Endothelial cell of umbilical vein (primary cell): ENCODE measurements at regions not wholly inside any gene's neighbourhood (a gene's known extent, or its start where the extent isn't known, plus 50 kb on each side); places are given as distances from the start of the nearest gene placed in this dataset.

Source experiments
- BruUV-seq: library from RNA; stranded (reverse); fragments of 400-500 nt; replicated peaks from 2 replicates; lab custom pipeline; 2021; lab: Mats Ljungman, UMichigan
- CTCF ChIA-PET: fragments of 300-600, 350-600 bp; sonication (Branson Sonifier 250); formaldehyde crosslinking; loops from one replicate; lab custom pipeline; 2021; ENCODE audit warnings: antibody characterized with exemption, inconsistent platforms; lab: Charles Lee
- POLR2A ChIA-PET: fragments of 300-600, 350-600 bp; sonication (Branson Sonifier 250); formaldehyde crosslinking; loops from one replicate; lab custom pipeline; 2021; ENCODE audit warnings: antibody characterized with exemption, inconsistent platforms; lab: Charles Lee
- DNase-seq: peaks from one replicate; pipeline ENCODE4 v3.0.0-alpha.2; 2011; ENCODE audit warnings: low read depth, low spot score
- FAIRE-seq: peaks from 2 replicates; lab custom pipeline; 2011; peaks lifted over from hg19 to GRCh38; lab: Jason Lieb, UNC
- H2AFZ ChIP-seq: 2 replicates; pipeline ENCODE4 v1.6.0; 2012; ENCODE audit warnings: low read depth, low read length, control low read depth, inconsistent platforms
- H3K27ac ChIP-seq: 2 replicates; pipeline ENCODE4 v1.5.1; 2011; ENCODE audit warnings: low read depth, mild to moderate bottlenecking, control low read depth, low read length, moderate library complexity; ENCODE audit not compliant: insufficient read depth
- H3K27me3 ChIP-seq, 2 experiments: 2 replicates each; pipeline versions ENCODE4 v1.6.0 to v1.6.1; 2011; ENCODE audit warnings: low read length in 2 of 2, mixed read lengths in 1 of 2; ENCODE audit not compliant: control insufficient read depth in 2 of 2, insufficient read depth in 2 of 2
- H3K36me3 ChIP-seq, 2 experiments: 2 replicates in 1 of 2; 3 replicates in 1 of 2; pipeline ENCODE4 v1.5.1; 2011; ENCODE audit warnings: low read length in 2 of 2, mild to moderate bottlenecking in 1 of 2, moderate library complexity in 1 of 2; ENCODE audit not compliant: control insufficient read depth in 2 of 2, insufficient read depth in 2 of 2; ENCODE audit errors: extremely low read depth in 1 of 2
- H3K4me1 ChIP-seq: 3 replicates; pipeline ENCODE4 v1.5.1; 2011; ENCODE audit warnings: mild to moderate bottlenecking, low read length; ENCODE audit not compliant: control insufficient read depth, insufficient read depth; ENCODE audit errors: extremely low read depth
- H3K4me2 ChIP-seq: 2 replicates; pipeline ENCODE4 v1.6.1; 2011; ENCODE audit warnings: low read length, control low read depth, mixed read lengths; ENCODE audit not compliant: insufficient read depth
- H3K4me3 ChIP-seq, 3 experiments: fragments of 200-600 bp in 1 of 3; sonication (generic), shearing (Covaris generic) in 1 of 3; replicated peaks in 1 of 3; 2 replicates each; pipeline ENCODE4 v1.5.1; 2011 to 2016; ENCODE audit warnings: control low read depth in 3 of 3, low read length in 3 of 3, mild to moderate bottlenecking in 2 of 3, inconsistent platforms in 1 of 3, low read depth in 1 of 3, moderate library complexity in 1 of 3; ENCODE audit not compliant: insufficient read depth in 1 of 3
- H3K79me2 ChIP-seq: 2 replicates; pipeline ENCODE4 v1.6.0; 2012; ENCODE audit warnings: low read length, inconsistent platforms; ENCODE audit not compliant: control insufficient read depth, insufficient read depth
- H3K9ac ChIP-seq: replicated peaks from 2 replicates; pipeline ENCODE3; 2011; ENCODE audit warnings: low read length, control low read depth; ENCODE audit not compliant: insufficient read depth; ENCODE audit errors: extremely low read depth
- H3K9me1 ChIP-seq: replicated peaks from 3 replicates; pipeline ENCODE4 v1.6.0; 2011; ENCODE audit warnings: mild to moderate bottlenecking, low read length; ENCODE audit not compliant: control insufficient read depth, insufficient read depth; ENCODE audit errors: extremely low read depth
- H3K9me3 ChIP-seq: replicated peaks from 2 replicates; pipeline ENCODE4 v1.5.1; 2012; ENCODE audit warnings: low read length, inconsistent platforms; ENCODE audit not compliant: control insufficient read depth, insufficient read depth
- H4K20me1 ChIP-seq: replicated peaks from 2 replicates; pipeline ENCODE3; 2011; ENCODE audit warnings: mild to moderate bottlenecking, low read length; ENCODE audit not compliant: control insufficient read depth, insufficient read depth; ENCODE audit errors: extremely low read depth
- EZH2 ChIP-seq: IDR thresholded peaks from 2 replicates; pipeline ENCODE4 v1.6.1; 2012; ENCODE audit warnings: borderline replicate concordance, low read depth, mild to moderate bottlenecking, moderate library complexity, low read length, inconsistent platforms; ENCODE audit not compliant: severe bottlenecking
- FOS ChIP-seq: IDR thresholded peaks from 2 replicates; pipeline ENCODE4 v1.6.1; 2011; ENCODE audit warnings: mild to moderate bottlenecking, low read length, moderate library complexity, borderline replicate concordance; ENCODE audit not compliant: insufficient read depth
- GATA2 ChIP-seq: IDR thresholded peaks from 2 replicates; pipeline ENCODE4 v1.7.0; 2011; ENCODE audit warnings: low read depth, mild to moderate bottlenecking, moderate library complexity, mixed read lengths, low read length; ENCODE audit not compliant: insufficient read length, insufficient read depth
- JUN ChIP-seq: IDR thresholded peaks from 2 replicates; pipeline ENCODE4 v1.6.1; 2011; ENCODE audit warnings: borderline replicate concordance, low read depth; ENCODE audit not compliant: insufficient read length, insufficient read depth
- MYC ChIP-seq: IDR thresholded peaks from one replicate; pipeline ENCODE4 v1.6.1; 2011; ENCODE audit warnings: mild to moderate bottlenecking, low read depth, low read length
- POLR2A ChIP-seq: IDR thresholded peaks from 2 replicates; pipeline ENCODE4 v1.6.1; 2012; ENCODE audit warnings: low read depth, mild to moderate bottlenecking, control low read depth, low read length
- POLR2AphosphoS5 ChIP-seq: IDR thresholded peaks from 2 replicates; pipeline ENCODE4 v1.6.1; 2012; ENCODE audit warnings: low read depth, mild to moderate bottlenecking, control low read depth, low read length, moderate library complexity; ENCODE audit not compliant: insufficient read depth
- dilution Hi-C: fragments of 300-500 bp; cut with MboI; formaldehyde crosslinking; loops from one replicate; pipeline ENCODE4 v1.15.0; 2019; ENCODE audit warnings: low sequenced_read_pairs; ENCODE audit not compliant: extremely low pct_ligation_motif_present
- intact Hi-C: fragments of 100-400 bp; cut with micrococcal nuclease; formaldehyde crosslinking; loops from one replicate; pipeline ENCODE4 v1.10.0; 2022
- TF ChIP-seq, protein P1 (sequence below): IDR thresholded peaks from 2 replicates; pipeline ENCODE4 v1.6.1; 2011; ENCODE audit not compliant: insufficient read depth, insufficient read length
- TF ChIP-seq, protein P2 (sequence below), 2 donors: IDR thresholded peaks; 1 replicate in 1 of 2; 2 replicates in 1 of 2; pipeline ENCODE4 v1.5.1; 2011; ENCODE audit warnings: low read length in 2 of 2, mild to moderate bottlenecking in 2 of 2, moderate library complexity in 2 of 2, control low read depth in 1 of 2, inconsistent platforms in 1 of 2, low read depth in 1 of 2; ENCODE audit not compliant: insufficient read depth in 1 of 2; ENCODE audit errors: extremely low read depth in 1 of 2

GRCh38 chr5:114678778-114679177, 316.9 kb downstream of the KCNN2 start:
- Histone ChIP-seq H3K4me3 (no peak overlapping the region), H3K4me1 (no peaks in the 10 kb centered on the region), H2AFZ (no peak overlapping the region), H4K20me1 (no peaks in the 10 kb centered on the region), H3K79me2 (no peaks in the 10 kb centered on the region), H3K9me1 (no peaks in the 10 kb centered on the region), H3K9ac (no peak overlapping the region), H3K4me2 (no peak overlapping the region), H3K27me3 (no peaks in the 10 kb centered on the region), H3K9me3 (peaks cover 2% of the 10 kb centered on the region), H3K27ac (no peak overlapping the region), H3K36me3 (no peaks in the 10 kb centered on the region)
- no peak for TF ChIP-seq JUN
- TF ChIP-seq, protein P1, sequence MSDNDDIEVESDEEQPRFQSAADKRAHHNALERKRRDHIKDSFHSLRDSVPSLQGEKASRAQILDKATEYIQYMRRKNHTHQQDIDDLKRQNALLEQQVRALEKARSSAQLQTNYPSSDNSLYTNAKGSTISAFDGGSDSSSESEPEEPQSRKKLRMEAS = no peak
- no peak for TF ChIP-seq MYC
- TF ChIP-seq, protein P2, sequence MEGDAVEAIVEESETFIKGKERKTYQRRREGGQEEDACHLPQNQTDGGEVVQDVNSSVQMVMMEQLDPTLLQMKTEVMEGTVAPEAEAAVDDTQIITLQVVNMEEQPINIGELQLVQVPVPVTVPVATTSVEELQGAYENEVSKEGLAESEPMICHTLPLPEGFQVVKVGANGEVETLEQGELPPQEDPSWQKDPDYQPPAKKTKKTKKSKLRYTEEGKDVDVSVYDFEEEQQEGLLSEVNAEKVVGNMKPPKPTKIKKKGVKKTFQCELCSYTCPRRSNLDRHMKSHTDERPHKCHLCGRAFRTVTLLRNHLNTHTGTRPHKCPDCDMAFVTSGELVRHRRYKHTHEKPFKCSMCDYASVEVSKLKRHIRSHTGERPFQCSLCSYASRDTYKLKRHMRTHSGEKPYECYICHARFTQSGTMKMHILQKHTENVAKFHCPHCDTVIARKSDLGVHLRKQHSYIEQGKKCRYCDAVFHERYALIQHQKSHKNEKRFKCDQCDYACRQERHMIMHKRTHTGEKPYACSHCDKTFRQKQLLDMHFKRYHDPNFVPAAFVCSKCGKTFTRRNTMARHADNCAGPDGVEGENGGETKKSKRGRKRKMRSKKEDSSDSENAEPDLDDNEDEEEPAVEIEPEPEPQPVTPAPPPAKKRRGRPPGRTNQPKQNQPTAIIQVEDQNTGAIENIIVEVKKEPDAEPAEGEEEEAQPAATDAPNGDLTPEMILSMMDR (IDR thresholded peaks at IDR 0.05; ENCODE audit: extremely low read depth in 1 of 2, insufficient read depth in 1 of 2, low read depth in 1 of 2, low read length in 2 of 2) = no peak
- TF ChIP-seq EZH2 = no peak
- no peak for TF ChIP-seq POLR2A
- TF ChIP-seq GATA2 = no peak
- TF ChIP-seq POLR2AphosphoS5 = no peak
- TF ChIP-seq FOS = no peak
- FAIRE-seq (no peak), DNase-seq (no peak)
- ChIA-PET POLR2A (no interaction called here), CTCF (no interaction called here)
- BruUV-seq = no TSS peak
- dilution Hi-C loops (no loop called here), intact Hi-C loops (no loop called here)
